H1 (cell line): ENCODE measurements at regions not wholly inside any gene's neighbourhood (a gene's known extent, or its start where the extent isn't known, plus 50 kb on each side); places are given as distances from the start of the nearest gene placed in this dataset.

Experiments
- CBX8 ChIP-seq: fragments of 300-800, 300-1000 bp; sonication (generic); IDR thresholded peaks from 2 replicates; pipeline ENCODE4 v1.7.1; 2016; ENCODE audit warnings: low read depth, low read length, borderline replicate concordance
- FOSL1 ChIP-seq: IDR thresholded peaks from 2 replicates; pipeline ENCODE4 v1.6.1; 2011; ENCODE audit warnings: mild to moderate bottlenecking, low read depth, low read length, moderate library complexity; ENCODE audit not compliant: insufficient read depth
- GTF2F1 ChIP-seq: IDR thresholded peaks from 2 replicates; pipeline ENCODE4 v1.6.1; 2012; ENCODE audit warnings: low read depth, low read length, improper control_type of control experiment, borderline replicate concordance
- JUND ChIP-seq: IDR thresholded peaks from 2 replicates; pipeline ENCODE4 v1.6.1; 2011; ENCODE audit warnings: mild to moderate bottlenecking, improper control_type of control experiment, low read length
- PHF8 ChIP-seq: fragments of 200-600 bp; sonication (generic); conservative IDR thresholded peaks from 2 replicates; pipeline ENCODE4 v1.7.1; 2012; ENCODE audit warnings: low read depth, mild to moderate bottlenecking, inconsistent platforms, low read length, moderate library complexity
- SP1 ChIP-seq: IDR thresholded peaks from 2 replicates; pipeline ENCODE4 v1.6.1; 2011; ENCODE audit warnings: low read depth, low read length
- TAF7 ChIP-seq: optimal IDR thresholded peaks from 2 replicates; pipeline ENCODE3; 2011; ENCODE audit warnings: low read depth, mild to moderate bottlenecking, inconsistent platforms, low read length, moderate library complexity, borderline replicate concordance
- TF ChIP-seq, protein P1 (sequence below): fragments of 300-600 bp; sonication (generic); IDR thresholded peaks from 2 replicates; pipeline ENCODE4 v1.7.1; 2012; ENCODE audit warnings: low read length, moderate library complexity, mild to moderate bottlenecking, inconsistent platforms; ENCODE audit not compliant: insufficient replicate concordance
- TF ChIP-seq, protein P2 (sequence below), 3 experiments: IDR thresholded peaks; 1 replicate in 2 of 3; 2 replicates in 1 of 3; pipeline versions ENCODE4 v1.5.1 to v1.6.1; 2011; ENCODE audit warnings: low read length in 3 of 3, mild to moderate bottlenecking in 3 of 3, inconsistent platforms in 2 of 3, low read depth in 1 of 3, moderate library complexity in 1 of 3; ENCODE audit not compliant: insufficient read depth in 1 of 3; ENCODE audit errors: control extremely low read depth in 1 of 3

DNA sequence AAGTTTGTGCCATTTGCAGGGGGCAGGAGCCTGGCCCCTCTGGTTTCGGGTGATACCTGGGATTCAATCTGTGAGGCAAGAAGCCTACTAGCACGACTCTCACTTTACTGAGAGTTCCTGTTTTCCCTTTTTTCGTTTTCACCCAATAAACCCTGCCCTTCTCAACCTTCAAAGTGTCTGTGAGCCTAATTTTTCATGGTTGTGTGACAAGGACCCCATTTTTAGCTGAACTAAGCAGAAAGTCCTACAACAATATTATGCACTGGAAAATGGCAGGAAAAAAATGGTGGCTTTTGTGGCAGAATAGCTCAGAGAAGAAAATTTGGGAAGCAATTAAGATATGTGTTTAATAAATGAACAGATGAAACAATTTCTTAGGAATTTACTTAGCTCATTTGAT, 432.1 kb downstream of the C12orf50 start (continued):
- TF ChIP-seq, protein P1, sequence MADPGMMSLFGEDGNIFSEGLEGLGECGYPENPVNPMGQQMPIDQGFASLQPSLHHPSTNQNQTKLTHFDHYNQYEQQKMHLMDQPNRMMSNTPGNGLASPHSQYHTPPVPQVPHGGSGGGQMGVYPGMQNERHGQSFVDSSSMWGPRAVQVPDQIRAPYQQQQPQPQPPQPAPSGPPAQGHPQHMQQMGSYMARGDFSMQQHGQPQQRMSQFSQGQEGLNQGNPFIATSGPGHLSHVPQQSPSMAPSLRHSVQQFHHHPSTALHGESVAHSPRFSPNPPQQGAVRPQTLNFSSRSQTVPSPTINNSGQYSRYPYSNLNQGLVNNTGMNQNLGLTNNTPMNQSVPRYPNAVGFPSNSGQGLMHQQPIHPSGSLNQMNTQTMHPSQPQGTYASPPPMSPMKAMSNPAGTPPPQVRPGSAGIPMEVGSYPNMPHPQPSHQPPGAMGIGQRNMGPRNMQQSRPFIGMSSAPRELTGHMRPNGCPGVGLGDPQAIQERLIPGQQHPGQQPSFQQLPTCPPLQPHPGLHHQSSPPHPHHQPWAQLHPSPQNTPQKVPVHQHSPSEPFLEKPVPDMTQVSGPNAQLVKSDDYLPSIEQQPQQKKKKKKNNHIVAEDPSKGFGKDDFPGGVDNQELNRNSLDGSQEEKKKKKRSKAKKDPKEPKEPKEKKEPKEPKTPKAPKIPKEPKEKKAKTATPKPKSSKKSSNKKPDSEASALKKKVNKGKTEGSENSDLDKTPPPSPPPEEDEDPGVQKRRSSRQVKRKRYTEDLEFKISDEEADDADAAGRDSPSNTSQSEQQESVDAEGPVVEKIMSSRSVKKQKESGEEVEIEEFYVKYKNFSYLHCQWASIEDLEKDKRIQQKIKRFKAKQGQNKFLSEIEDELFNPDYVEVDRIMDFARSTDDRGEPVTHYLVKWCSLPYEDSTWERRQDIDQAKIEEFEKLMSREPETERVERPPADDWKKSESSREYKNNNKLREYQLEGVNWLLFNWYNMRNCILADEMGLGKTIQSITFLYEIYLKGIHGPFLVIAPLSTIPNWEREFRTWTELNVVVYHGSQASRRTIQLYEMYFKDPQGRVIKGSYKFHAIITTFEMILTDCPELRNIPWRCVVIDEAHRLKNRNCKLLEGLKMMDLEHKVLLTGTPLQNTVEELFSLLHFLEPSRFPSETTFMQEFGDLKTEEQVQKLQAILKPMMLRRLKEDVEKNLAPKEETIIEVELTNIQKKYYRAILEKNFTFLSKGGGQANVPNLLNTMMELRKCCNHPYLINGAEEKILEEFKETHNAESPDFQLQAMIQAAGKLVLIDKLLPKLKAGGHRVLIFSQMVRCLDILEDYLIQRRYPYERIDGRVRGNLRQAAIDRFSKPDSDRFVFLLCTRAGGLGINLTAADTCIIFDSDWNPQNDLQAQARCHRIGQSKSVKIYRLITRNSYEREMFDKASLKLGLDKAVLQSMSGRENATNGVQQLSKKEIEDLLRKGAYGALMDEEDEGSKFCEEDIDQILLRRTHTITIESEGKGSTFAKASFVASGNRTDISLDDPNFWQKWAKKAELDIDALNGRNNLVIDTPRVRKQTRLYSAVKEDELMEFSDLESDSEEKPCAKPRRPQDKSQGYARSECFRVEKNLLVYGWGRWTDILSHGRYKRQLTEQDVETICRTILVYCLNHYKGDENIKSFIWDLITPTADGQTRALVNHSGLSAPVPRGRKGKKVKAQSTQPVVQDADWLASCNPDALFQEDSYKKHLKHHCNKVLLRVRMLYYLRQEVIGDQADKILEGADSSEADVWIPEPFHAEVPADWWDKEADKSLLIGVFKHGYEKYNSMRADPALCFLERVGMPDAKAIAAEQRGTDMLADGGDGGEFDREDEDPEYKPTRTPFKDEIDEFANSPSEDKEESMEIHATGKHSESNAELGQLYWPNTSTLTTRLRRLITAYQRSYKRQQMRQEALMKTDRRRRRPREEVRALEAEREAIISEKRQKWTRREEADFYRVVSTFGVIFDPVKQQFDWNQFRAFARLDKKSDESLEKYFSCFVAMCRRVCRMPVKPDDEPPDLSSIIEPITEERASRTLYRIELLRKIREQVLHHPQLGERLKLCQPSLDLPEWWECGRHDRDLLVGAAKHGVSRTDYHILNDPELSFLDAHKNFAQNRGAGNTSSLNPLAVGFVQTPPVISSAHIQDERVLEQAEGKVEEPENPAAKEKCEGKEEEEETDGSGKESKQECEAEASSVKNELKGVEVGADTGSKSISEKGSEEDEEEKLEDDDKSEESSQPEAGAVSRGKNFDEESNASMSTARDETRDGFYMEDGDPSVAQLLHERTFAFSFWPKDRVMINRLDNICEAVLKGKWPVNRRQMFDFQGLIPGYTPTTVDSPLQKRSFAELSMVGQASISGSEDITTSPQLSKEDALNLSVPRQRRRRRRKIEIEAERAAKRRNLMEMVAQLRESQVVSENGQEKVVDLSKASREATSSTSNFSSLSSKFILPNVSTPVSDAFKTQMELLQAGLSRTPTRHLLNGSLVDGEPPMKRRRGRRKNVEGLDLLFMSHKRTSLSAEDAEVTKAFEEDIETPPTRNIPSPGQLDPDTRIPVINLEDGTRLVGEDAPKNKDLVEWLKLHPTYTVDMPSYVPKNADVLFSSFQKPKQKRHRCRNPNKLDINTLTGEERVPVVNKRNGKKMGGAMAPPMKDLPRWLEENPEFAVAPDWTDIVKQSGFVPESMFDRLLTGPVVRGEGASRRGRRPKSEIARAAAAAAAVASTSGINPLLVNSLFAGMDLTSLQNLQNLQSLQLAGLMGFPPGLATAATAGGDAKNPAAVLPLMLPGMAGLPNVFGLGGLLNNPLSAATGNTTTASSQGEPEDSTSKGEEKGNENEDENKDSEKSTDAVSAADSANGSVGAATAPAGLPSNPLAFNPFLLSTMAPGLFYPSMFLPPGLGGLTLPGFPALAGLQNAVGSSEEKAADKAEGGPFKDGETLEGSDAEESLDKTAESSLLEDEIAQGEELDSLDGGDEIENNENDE, result no peak
- TF ChIP-seq SP1, result no peak
- TF ChIP-seq GTF2F1, result no peak
- no peak for TF ChIP-seq CBX8
- TF ChIP-seq TAF7, result no peak
- TF ChIP-seq, protein P2, sequence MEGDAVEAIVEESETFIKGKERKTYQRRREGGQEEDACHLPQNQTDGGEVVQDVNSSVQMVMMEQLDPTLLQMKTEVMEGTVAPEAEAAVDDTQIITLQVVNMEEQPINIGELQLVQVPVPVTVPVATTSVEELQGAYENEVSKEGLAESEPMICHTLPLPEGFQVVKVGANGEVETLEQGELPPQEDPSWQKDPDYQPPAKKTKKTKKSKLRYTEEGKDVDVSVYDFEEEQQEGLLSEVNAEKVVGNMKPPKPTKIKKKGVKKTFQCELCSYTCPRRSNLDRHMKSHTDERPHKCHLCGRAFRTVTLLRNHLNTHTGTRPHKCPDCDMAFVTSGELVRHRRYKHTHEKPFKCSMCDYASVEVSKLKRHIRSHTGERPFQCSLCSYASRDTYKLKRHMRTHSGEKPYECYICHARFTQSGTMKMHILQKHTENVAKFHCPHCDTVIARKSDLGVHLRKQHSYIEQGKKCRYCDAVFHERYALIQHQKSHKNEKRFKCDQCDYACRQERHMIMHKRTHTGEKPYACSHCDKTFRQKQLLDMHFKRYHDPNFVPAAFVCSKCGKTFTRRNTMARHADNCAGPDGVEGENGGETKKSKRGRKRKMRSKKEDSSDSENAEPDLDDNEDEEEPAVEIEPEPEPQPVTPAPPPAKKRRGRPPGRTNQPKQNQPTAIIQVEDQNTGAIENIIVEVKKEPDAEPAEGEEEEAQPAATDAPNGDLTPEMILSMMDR (IDR thresholded peaks at IDR 0.05; ENCODE audit: control extremely low read depth in 1 of 3, insufficient read depth in 1 of 3, low read depth in 1 of 3, low read length in 3 of 3), result no peak
- no peak for TF ChIP-seq PHF8
- TF ChIP-seq JUND, result no peak
- no peak for TF ChIP-seq FOSL1
